Ascending aorta (tissue), 2 donors: ENCODE measurements at regions not wholly inside any gene's neighbourhood (a gene's known extent, or its start where the extent isn't known, plus 50 kb on each side); places are given as distances from the start of the nearest gene placed in this dataset.

Experiments used
- DNase-seq, 2 donors: peaks; one replicate each; pipeline ENCODE4 v3.0.0-alpha.2; 2019; ENCODE audit warnings: low spot score in 2 of 2
- H3K27ac ChIP-seq, 2 donors: fragments of 200-600 bp; sonication (generic); one replicate each; pipeline ENCODE4 v1.5.1; 2016 to 2017; ENCODE audit warnings: mild to moderate bottlenecking in 1 of 2
- H3K27me3 ChIP-seq: fragments of 200-600 bp; sonication (generic); one replicate; pipeline ENCODE4 v1.5.1; 2017
- H3K36me3 ChIP-seq, 2 donors: fragments of 200-600 bp; sonication (generic); one replicate each; pipeline ENCODE4 v1.5.1; 2016
- H3K4me1 ChIP-seq, 2 donors: fragments of 200-600 bp; sonication (generic); one replicate each; pipeline ENCODE4 v1.5.1; 2016 to 2017; ENCODE audit warnings: mild to moderate bottlenecking in 1 of 2
- H3K4me3 ChIP-seq, 2 donors: fragments of 200-600 bp; sonication (generic); one replicate each; pipeline ENCODE4 v1.5.1; 2016 to 2017; ENCODE audit warnings: mild to moderate bottlenecking in 1 of 2
- H3K9me3 ChIP-seq, 2 donors: fragments of 200-600 bp; sonication (generic); one replicate each; pipeline ENCODE4 v1.5.1; 2016
- intact Hi-C: fragments of 100-400 bp; cut with DNase I; formaldehyde crosslinking; loops from one replicate; pipeline ENCODE4 v1.15.1; 2023
- TF ChIP-seq, protein P1 (sequence below), 3 experiments: fragments of 200-600 bp in 2 of 3; fragments of 450-650 bp in 1 of 3; sonication (generic) in 2 of 3; IDR thresholded peaks; one replicate each; pipeline ENCODE4 v1.5.1; 2016 to 2019; ENCODE audit warnings: antibody characterized with exemption in 3 of 3, mild to moderate bottlenecking in 1 of 3, moderate library complexity in 1 of 3

DNA sequence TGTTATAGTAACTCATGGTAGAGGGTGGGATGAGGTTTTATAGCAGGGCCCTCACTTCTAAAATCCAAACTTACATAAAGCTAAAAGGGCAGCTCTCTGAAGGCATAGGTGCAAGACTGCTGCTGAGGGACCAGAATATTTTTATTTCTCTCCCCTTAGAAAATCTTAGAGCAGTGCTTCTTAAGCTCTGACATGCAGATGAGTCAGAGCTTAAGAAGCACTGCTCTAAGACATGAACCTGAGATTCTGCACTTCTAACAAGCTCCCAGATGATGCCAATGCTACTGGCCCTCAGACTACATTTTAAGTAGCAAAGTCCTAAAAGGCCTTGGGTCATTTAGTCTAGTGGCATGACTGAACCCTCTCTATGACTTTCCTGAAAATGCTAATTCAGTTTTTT is 97.6 kb upstream of the SPRY4 start:
- no peaks in the 10 kb centered on the region for H3K36me3 ChIP-seq
- H3K4me1 ChIP-seq = no peaks in the 10 kb centered on the region
- TF ChIP-seq, protein P1, sequence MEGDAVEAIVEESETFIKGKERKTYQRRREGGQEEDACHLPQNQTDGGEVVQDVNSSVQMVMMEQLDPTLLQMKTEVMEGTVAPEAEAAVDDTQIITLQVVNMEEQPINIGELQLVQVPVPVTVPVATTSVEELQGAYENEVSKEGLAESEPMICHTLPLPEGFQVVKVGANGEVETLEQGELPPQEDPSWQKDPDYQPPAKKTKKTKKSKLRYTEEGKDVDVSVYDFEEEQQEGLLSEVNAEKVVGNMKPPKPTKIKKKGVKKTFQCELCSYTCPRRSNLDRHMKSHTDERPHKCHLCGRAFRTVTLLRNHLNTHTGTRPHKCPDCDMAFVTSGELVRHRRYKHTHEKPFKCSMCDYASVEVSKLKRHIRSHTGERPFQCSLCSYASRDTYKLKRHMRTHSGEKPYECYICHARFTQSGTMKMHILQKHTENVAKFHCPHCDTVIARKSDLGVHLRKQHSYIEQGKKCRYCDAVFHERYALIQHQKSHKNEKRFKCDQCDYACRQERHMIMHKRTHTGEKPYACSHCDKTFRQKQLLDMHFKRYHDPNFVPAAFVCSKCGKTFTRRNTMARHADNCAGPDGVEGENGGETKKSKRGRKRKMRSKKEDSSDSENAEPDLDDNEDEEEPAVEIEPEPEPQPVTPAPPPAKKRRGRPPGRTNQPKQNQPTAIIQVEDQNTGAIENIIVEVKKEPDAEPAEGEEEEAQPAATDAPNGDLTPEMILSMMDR (IDR thresholded peaks at IDR 0.05) = no peak
- H3K27ac ChIP-seq = no peak overlapping the region
- no peak for DNase-seq
- H3K4me3 ChIP-seq = no peak overlapping the region
- intact Hi-C loops = no loop called here
- H3K27me3 ChIP-seq = no peaks in the 10 kb centered on the region
- no peaks in the 10 kb centered on the region for H3K9me3 ChIP-seq

DNA sequence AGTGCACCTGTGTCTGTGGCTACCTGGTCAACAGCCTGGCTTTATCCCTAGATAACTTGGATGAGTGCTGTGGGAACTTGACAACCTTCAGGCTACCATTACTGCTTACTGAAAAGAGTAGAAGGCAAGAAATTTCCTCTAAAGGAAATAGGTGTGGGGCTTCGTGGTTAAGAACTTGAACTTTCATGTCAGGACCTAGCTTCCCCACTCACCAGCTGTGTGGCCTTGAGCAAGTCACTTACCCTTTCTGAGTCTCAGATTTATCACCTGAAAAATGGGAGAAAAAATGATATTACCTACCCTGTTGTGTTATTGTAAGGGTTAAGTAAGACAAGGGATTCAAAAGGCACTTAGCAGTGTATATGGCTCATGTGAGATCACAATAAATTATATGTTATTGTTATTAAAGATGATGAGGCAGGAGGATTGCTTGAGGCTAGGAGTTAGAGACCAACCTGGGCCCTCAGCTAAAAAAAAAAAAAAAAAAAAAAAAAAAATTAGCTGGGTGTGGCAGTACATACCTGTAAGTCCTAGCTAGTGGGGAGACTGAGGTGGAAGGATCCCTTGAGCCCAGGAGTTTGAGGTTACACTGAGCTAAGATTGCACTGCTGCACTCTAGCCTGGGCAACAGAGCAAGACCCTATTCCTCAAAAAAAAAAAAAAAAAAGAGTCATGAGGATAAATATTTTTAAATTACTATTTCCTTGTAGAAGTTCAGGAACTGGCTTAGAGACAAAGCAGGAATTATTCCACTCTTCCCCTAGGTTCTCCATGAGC is 97.0 kb upstream of the SPRY4 start:
- TF ChIP-seq, protein P1 (IDR thresholded peaks at IDR 0.05) = no peak
- H3K4me1 ChIP-seq = no peaks in the 10 kb centered on the region
- H3K4me3 ChIP-seq = no peak overlapping the region
- no peaks in the 10 kb centered on the region for H3K27me3 ChIP-seq
- no peak overlapping the region for H3K27ac ChIP-seq
- no peaks in the 10 kb centered on the region for H3K36me3 ChIP-seq
- H3K9me3 ChIP-seq = no peaks in the 10 kb centered on the region
- no peak for DNase-seq
- intact Hi-C loops = no loop called here

DNA sequence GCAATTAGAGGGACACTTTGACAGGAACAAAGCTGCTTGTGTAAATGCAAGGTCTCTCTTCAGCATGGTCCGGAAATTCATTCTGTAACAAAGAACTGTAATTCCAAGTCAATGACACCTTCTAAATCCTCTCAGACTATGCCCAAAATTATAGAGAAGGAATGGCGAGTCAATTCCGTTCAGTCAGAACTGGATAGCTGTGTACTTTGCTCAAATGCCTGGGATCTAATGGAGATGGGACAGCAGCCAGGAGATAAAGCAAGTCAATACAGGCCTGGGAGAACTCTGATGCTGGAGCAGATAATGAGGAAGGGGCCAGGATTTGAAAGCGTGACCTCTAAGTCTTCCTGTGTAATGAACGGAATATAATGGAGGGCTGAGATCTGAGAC is 96.4 kb upstream of the SPRY4 start:
- TF ChIP-seq, protein P1 (IDR thresholded peaks at IDR 0.05) = no peak
- Histone ChIP-seq H3K27ac (no peak overlapping the region), H3K9me3 (no peaks in the 10 kb centered on the region), H3K4me1 (no peaks in the 10 kb centered on the region), H3K4me3 (no peak overlapping the region), H3K36me3 (no peaks in the 10 kb centered on the region), H3K27me3 (no peaks in the 10 kb centered on the region)
- intact Hi-C loops = no loop called here
- DNase-seq = no peak

DNA sequence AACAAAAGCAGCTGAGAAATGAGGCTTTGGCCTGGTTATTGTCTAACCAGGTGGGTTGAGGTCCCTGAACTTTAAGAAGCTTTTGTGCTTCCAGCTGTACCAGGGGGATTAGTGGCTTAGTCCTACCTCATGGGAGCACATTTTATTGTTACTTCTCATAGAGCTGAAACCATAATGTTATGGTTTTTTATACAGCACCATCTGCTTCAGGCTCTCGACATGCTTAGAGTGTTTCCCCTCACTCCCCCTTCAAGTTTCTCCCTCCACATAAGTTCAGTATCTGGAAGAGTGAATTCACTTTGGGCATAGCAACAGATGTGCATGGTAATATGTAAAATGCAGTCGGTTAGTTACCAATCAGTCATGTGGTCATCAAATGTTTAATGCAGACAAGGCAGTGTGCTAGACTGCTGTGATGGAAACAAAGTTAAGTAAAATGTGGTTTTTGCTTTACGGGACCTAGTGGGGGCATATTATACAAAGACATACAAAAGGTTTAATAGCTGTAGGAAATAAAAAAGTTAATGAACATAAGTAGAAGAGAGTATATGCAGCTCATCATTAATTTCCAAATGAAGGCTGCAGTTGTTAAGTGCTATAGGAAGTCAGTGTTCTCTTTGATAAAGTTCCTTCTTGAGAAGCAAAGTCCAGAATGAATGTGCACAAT is 95.9 kb upstream of the SPRY4 start:
- no peak for DNase-seq
- H3K27ac ChIP-seq = no peak overlapping the region
- TF ChIP-seq, protein P1 (IDR thresholded peaks at IDR 0.05) = no peak
- H3K4me3 ChIP-seq = no peak overlapping the region
- no peaks in the 10 kb centered on the region for H3K36me3 ChIP-seq
- H3K27me3 ChIP-seq = no peaks in the 10 kb centered on the region
- no peaks in the 10 kb centered on the region for H3K9me3 ChIP-seq
- H3K4me1 ChIP-seq = no peaks in the 10 kb centered on the region
- intact Hi-C loops = no loop called here

DNA sequence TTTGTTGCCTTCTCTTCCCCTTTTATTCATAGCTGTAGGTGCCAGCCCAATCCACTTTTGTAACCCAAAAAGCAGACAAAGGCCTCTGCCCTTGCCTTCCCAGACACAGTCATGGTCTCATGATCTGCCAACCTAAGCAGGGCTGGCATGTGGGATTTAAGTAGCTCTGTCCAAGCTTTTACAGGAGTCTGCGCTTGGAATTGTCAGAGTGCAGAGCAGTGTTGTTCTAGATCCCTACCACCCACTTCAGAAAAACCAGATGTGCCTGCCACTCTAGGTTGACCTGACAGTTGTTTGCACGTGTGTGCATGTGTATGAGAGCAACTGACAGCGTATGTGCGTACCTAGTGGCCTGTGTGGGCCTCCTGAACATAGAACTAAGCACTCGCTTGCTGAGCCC is 87.8 kb upstream of the SPRY4 start:
- no peak for DNase-seq
- no peaks in the 10 kb centered on the region for H3K4me1 ChIP-seq
- intact Hi-C loops = no loop called here

More for the DNA sequence above, 87.8 kb upstream of the SPRY4 start:
- Histone ChIP-seq H3K36me3 (no peaks in the 10 kb centered on the region), H3K27me3 (no peaks in the 10 kb centered on the region), H3K9me3 (no peaks in the 10 kb centered on the region), H3K4me3 (no peak overlapping the region), H3K27ac (no peak overlapping the region)
- TF ChIP-seq, protein P1 (IDR thresholded peaks at IDR 0.05) = no peak
